GM21367 (cell line): ENCODE measurements at regions not wholly inside any gene's neighbourhood (a gene's known extent, or its start where the extent isn't known, plus 50 kb on each side); places are given as distances from the start of the nearest gene placed in this dataset.

ENCODE experiments used
- ATAC-seq: cut with Tn5 transposase; IDR thresholded peaks from one replicate; pipeline ENCODE4 v1.9.1; 2021; ENCODE audit not compliant: unreplicated experiment

DNA sequence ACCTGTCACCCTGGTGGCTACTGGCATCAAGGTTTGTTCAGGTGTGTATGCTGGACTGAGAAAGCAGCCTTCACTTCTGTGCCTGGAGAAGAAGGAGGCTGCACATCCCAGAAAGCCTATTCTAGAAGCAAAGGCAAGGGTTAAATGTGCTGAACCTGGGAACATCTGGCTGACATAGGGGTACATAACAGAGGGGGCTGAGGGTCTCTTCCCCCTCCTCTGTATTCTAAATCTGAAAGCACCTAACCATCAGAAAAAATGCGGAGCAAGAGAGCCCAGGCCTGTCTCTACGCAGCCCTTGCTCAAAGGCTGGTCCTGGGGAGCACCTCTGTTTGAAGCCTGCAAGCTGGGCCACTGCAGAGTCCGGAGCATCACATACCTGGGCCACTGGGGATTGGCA lies 53.2 kb upstream of the FSTL4 start:
- ATAC-seq = no peak

GRCh38 chr5:133664422-133664821 lies 52.1 kb upstream of the FSTL4 start:
- no peak for ATAC-seq

GRCh38 chr5:133663397-133664054 lies 51.2 kb upstream of the FSTL4 start:
- ATAC-seq = no peak

- no peak for ATAC-seq
Measured at GRCh38 chr5:133662578-133662977, 50.2 kb upstream of the FSTL4 start.
